GM19351 (cell line): ENCODE measurements at regions not wholly inside any gene's neighbourhood (a gene's known extent, or its start where the extent isn't known, plus 50 kb on each side); places are given as distances from the start of the nearest gene placed in this dataset.

Source experiments
- ATAC-seq: cut with Tn5 transposase; IDR thresholded peaks from one replicate; pipeline ENCODE4 v1.9.1; 2021; ENCODE audit warnings: mild to moderate bottlenecking, moderate library complexity; ENCODE audit not compliant: unreplicated experiment

DNA sequence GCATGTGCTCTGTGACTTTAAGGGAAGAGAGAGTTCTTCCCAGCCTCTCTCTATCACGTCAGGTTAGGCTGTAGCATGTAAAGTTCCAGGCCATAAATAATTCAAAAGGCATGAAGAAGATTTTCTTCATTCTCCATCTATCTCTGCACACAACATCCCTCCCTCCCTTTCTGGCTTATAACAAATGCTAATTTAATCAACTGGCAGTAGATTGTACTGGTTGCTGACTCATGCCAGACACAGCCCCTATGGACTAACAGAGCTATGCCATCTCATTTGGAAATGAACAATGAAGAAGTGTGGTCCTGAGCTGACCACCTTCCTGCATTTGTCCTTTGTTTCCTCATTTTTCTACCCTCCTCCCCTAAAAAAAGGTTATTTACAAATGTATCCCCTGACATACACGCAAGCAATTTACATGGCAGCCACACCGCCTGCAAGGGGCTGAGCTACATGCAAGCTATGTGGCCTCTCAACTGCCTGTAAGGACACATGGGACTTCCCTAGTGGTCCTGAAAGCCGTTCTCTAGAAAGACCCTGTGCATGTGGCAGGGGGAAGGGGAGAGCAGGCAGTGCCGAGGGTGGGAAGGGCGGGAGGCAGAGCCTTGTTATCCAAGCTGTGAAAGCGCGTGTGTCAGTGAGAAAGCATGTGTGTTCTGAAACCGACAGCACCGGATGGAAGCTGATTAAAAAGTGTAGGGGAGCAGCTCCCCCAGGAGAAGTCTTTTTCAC lies 90.9 kb upstream of the KLF7 start:
- no peak for ATAC-seq

GRCh38 chr2:207257251-207258250 lies 91.8 kb upstream of the KLF7 start:
- ATAC-seq, result no peak

- no peak for ATAC-seq
Observed at GRCh38 chr2:207258263-207258991, 92.7 kb upstream of the KLF7 start.

DNA sequence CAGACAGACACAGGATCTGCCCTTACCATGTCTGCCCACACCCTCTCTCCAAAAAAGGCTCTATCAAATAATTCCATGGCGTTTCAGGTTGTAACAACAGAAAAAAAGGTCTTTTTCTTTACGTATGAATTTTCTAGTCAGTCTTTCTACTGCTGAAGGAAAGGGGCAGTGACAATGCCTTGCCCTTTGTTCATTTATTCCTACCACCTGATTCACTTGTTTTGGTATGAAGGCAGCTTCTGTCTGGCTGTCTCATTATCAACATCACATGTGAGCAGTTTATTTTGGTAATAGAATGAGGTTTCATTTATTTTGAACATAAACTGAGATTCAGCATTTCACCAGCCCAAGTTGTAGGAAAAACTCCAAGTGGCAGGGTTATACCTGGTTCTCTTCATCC lies 94.3 kb upstream of the KLF7 start:
- no peak for ATAC-seq

- ATAC-seq, result no peak
Observed at GRCh38 chr2:207260947-207261346, 95.2 kb upstream of the KLF7 start.

GRCh38 chr2:207264310-207264709 lies 98.6 kb upstream of the KLF7 start:
- no peak for ATAC-seq

- ATAC-seq, result no peak
Observed at GRCh38 chr2:207265332-207265731, 99.6 kb upstream of the KLF7 start.

- no peak for ATAC-seq
Observed at GRCh38 chr2:207265869-207266268, 100.1 kb upstream of the KLF7 start.

DNA sequence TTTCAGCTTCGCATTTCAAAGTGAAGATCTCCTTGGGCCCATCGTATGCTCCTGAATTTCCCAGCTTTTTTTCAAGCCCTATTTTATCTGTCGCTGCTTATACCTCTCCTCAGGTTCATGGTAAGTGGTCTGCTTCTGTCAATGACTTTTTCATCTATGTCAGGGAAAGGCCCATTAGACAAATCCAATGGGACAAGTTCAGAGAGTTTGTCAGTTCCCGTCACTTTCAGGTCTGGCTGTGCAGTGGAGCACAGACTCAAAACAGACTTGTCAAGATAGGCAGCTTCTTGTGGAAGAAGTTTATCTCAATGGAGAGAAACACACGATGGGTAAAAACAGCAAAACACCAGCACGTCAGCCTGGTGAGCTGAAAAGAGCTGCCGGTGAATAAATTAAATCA lies 100.9 kb upstream of the KLF7 start:
- ATAC-seq, result no peak

DNA sequence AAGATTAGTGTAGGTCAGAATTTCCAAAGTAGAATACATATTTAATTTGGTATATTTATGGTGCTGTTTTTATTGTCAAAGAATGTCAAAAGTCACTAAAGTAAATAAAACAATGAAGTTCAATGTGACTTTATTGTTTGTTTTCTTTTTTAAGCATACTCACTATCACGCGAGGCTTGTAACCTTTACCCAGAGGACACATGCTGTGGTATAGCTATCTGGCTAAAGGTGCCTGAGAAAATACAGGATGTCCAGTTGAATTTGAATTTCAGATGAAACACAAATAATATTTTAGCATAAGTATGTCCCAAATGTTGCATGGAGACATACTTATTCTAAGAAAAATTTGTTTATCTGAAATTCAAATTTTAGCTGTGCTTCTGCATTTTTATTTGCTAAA lies 103.3 kb upstream of the KLF7 start:
- ATAC-seq, result no peak

DNA sequence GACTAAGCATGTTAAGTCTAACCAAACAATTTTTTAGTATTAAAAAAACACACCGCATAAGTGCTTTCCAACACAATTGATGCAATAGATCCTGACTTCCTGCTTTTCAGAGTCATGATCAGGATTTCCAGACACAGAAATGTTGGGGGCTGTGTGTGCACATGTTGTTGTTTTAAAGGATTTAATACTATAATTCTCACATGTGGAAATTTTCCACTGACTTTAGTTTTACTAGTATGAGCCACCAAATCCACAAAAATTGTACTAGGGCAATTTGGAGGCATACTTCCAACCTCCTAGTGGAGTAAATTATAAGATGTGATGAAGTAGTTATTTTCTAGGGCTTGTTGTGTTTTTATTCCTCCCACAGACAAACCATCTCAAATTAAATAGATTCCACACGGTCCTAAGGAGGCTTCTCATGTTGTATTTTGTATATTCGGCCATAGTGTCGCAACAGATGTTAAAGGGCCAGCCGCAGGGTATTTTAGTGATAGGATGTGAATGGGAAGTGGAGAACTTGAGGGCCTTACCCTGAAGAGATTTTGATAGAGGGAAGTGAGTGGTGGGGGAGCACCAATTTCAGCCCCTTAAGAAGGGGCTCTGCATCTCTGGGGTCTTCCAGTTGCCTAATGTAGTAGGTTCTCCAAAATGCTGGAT lies 108.9 kb upstream of the KLF7 start:
- no peak for ATAC-seq

- ATAC-seq, result no peak
Observed at GRCh38 chr2:207275779-207276178, 110.0 kb upstream of the KLF7 start.

DNA sequence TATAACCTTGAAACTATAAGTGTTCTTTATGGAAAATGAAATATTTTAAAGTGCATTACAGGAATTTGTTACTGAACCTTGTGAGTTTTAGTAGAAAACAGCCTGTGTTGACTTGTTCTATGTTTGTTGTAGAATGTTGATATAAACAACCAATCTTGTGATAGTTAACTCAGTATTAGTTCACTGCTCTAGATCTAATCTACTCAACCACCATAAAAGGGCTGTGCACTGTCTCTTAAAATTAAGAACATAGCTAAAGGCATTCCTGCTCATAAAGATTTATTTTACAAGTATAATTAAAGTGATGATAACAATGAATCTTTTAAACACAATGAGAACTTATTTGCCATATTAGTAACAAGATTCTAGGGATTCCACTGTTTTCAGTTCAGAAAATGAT lies 110.5 kb upstream of the KLF7 start:
- ATAC-seq, result no peak

GRCh38 chr2:207276858-207277257 lies 111.1 kb upstream of the KLF7 start:
- no peak for ATAC-seq

GRCh38 chr2:207279520-207279919 lies 113.8 kb upstream of the KLF7 start:
- ATAC-seq, result no peak

GRCh38 chr2:207281436-207281835 lies 115.7 kb upstream of the KLF7 start:
- no peak for ATAC-seq

DNA sequence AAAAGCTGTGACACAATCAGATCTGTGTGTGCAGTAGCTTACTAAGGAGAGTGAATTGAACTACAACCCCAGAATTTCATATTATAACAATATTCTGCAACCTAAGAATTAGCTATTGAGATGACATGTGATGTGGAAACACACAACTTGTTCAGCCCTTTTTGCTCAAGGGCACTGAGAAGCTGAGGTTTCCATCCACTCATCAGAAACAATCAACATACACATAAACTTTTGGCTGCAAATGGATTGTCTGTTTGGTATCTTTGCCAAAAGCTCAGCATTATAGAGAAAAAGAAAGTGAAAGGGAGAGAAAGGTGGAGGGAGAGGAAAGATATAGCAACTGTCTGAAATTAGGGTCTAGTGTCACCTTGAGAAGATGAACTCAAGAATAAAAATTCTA lies 117.2 kb upstream of the KLF7 start:
- no peak for ATAC-seq

- ATAC-seq, result no peak
Observed at GRCh38 chr2:207283356-207283755, 117.6 kb upstream of the KLF7 start.

DNA sequence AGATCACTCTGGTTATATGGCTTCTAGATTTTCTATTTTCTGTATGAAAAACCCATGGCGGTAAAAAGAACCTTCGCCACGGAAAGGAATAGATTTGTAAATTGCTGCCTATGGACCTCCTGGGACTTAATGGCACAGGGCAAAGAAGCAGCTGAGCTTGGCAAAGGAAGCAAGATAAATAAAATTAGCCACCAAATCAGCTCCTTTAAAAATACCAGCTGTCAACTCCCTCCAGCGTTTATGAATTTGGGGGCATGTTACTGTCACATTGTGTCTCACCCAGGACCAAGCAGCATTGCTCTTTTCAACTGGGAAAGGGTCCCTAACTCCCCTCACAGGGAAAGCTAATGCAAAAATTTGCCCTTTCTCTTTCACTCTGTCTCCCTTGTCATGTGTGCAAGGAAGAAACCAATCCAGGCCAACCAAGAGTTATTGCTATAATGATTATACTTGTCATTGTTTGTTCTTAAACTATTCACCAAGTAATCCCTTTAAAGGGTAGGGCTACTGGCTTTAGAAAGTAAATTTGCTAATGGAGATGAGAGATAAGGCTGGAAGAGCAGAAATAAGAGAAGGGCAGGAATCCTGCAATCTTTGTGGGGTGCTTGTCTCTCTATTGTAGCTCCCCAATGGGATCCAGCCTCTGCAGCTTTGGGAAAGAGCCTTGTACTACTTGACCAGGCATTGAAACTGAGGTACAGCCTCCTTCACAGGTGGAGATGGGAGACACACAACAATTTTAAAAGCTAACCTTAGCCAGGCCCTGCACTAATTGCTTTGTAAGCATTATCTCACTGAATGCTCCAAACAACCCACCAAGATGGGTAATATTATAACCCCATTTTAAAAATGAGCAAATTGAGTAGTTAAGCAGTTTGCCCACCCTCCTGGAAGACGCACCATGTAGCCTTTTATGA lies 119.1 kb upstream of the KLF7 start:
- ATAC-seq, result no peak

GRCh38 chr2:207285473-207285815 lies 119.7 kb upstream of the KLF7 start:
- ATAC-seq, result peak; percentile 39
